HL-60 (cell line): ENCODE measurements at regions not wholly inside any gene's neighbourhood (a gene's known extent, or its start where the extent isn't known, plus 50 kb on each side); places are given as distances from the start of the nearest gene placed in this dataset.

ENCODE experiments used
- GABPA ChIP-seq: IDR thresholded peaks from 2 replicates; pipeline ENCODE4 v1.6.1; 2012; ENCODE audit warnings: low read depth
- POLR2AphosphoS5 ChIP-seq: IDR thresholded peaks from 2 replicates; pipeline ENCODE4 v1.6.1; 2012; ENCODE audit warnings: low read depth
- TF ChIP-seq, protein P1 (sequence below): IDR thresholded peaks from one replicate; pipeline ENCODE4 v1.5.1; 2011; ENCODE audit warnings: low read length, control low read depth, inconsistent platforms; ENCODE audit not compliant: insufficient read depth
- TF ChIP-seq, protein P2 (sequence below): IDR thresholded peaks from 2 replicates; pipeline ENCODE4 v1.6.1; 2012; ENCODE audit warnings: low read depth; ENCODE audit not compliant: insufficient replicate concordance

DNA sequence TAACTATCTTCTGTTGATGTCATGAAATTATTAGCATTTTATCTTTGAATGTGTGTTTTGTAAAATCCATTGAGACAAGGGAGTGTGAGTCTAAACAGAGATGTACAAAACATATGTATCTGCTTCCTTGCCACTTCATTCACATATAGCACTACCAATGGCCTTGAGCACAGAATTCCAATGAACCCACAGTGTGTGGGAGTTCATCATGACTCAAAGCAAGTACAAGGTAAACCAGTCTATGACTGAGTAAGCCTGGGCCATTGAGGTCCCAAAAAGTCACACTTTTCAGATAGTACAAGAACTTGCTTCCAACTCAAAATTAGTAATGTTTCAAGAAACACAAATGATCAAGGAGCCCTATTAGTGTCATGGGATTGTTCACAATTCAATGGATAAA is 218.6 kb downstream of the MANEA start:
- TF ChIP-seq, protein P1, sequence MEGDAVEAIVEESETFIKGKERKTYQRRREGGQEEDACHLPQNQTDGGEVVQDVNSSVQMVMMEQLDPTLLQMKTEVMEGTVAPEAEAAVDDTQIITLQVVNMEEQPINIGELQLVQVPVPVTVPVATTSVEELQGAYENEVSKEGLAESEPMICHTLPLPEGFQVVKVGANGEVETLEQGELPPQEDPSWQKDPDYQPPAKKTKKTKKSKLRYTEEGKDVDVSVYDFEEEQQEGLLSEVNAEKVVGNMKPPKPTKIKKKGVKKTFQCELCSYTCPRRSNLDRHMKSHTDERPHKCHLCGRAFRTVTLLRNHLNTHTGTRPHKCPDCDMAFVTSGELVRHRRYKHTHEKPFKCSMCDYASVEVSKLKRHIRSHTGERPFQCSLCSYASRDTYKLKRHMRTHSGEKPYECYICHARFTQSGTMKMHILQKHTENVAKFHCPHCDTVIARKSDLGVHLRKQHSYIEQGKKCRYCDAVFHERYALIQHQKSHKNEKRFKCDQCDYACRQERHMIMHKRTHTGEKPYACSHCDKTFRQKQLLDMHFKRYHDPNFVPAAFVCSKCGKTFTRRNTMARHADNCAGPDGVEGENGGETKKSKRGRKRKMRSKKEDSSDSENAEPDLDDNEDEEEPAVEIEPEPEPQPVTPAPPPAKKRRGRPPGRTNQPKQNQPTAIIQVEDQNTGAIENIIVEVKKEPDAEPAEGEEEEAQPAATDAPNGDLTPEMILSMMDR = no peak
- no peak for TF ChIP-seq POLR2AphosphoS5
- TF ChIP-seq, protein P2, sequence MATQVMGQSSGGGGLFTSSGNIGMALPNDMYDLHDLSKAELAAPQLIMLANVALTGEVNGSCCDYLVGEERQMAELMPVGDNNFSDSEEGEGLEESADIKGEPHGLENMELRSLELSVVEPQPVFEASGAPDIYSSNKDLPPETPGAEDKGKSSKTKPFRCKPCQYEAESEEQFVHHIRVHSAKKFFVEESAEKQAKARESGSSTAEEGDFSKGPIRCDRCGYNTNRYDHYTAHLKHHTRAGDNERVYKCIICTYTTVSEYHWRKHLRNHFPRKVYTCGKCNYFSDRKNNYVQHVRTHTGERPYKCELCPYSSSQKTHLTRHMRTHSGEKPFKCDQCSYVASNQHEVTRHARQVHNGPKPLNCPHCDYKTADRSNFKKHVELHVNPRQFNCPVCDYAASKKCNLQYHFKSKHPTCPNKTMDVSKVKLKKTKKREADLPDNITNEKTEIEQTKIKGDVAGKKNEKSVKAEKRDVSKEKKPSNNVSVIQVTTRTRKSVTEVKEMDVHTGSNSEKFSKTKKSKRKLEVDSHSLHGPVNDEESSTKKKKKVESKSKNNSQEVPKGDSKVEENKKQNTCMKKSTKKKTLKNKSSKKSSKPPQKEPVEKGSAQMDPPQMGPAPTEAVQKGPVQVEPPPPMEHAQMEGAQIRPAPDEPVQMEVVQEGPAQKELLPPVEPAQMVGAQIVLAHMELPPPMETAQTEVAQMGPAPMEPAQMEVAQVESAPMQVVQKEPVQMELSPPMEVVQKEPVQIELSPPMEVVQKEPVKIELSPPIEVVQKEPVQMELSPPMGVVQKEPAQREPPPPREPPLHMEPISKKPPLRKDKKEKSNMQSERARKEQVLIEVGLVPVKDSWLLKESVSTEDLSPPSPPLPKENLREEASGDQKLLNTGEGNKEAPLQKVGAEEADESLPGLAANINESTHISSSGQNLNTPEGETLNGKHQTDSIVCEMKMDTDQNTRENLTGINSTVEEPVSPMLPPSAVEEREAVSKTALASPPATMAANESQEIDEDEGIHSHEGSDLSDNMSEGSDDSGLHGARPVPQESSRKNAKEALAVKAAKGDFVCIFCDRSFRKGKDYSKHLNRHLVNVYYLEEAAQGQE = no peak
- no peak for TF ChIP-seq GABPA
